ENCODE measurements at regions not wholly inside any gene's neighbourhood (a gene's known extent, or its start where the extent isn't known, plus 50 kb on each side); places are given as distances from the start of the nearest gene placed in this dataset.

DNA sequence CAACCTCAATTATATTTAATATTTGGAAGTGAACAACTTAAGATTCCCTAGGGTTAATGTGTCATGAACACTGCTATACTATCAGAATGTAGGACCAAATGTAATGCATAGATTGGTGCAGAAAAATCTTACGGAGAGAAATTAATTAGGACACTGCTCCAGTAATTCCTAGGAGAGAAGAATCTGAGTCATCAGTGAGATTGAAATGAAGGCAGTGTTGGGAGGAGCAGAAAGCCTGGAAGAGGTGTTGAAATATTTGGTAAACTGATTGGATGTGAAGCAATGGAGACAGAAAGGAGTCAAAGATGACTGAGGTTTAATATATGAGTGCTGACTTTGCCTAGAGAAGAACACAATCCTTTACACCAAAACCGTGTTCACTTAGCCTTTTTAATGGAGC lies 836.0 kb downstream of the FAM181B start:
- Histone ChIP-seq H3K9me3 (ENCODE audit: control insufficient read depth in 3 of 3, low read length in 3 of 3) (no peaks in the 10 kb centered on the region), H3K4me1 (ENCODE audit: control insufficient read depth in 3 of 3, insufficient read depth in 3 of 3, low read length in 3 of 3) (no peaks in the 10 kb centered on the region), H3K36me3 (ENCODE audit: control insufficient read depth in 3 of 3, insufficient read depth in 3 of 3, low read length in 3 of 3) (no peaks in the 10 kb centered on the region), H3K4me3 (ENCODE audit: low read length in 3 of 3) (no peak overlapping the region), H3K27me3 (ENCODE audit: control insufficient read depth in 3 of 3, insufficient read depth in 3 of 3, low read length in 3 of 3) (no peaks in the 10 kb centered on the region), H3K9ac (ENCODE audit: low read depth in 1 of 3, low read length in 3 of 3) (no peak overlapping the region), H3K27ac (ENCODE audit: low read depth, low read length) (no peak overlapping the region)

DNA sequence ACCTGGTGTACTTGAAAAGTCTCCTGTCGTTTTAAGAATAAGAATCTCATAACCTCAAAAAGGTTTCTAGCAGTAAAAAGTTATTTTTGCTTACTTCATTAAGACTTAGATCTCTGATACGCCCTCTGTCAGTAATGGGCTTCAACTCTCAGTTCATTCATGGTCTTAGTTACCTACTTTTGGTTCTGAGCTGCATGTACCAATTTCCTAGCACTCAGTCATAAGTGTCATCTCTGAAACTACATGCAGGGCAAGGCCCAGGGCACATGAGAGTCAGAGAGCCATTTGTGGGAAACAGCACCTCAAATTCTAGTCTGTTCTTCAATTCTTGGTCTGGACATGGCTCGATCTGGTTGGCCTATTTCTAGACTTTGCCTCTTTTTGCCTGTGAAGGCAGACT lies 838.4 kb downstream of the FAM181B start:
- H3K4me3 ChIP-seq (ENCODE audit: low read length in 3 of 3), result no peak overlapping the region
- no peak overlapping the region for H3K27ac ChIP-seq (ENCODE audit: low read depth, low read length)
- no peaks in the 10 kb centered on the region for H3K27me3 ChIP-seq (ENCODE audit: control insufficient read depth in 3 of 3, insufficient read depth in 3 of 3, low read length in 3 of 3)
- H3K9ac ChIP-seq (ENCODE audit: low read depth in 1 of 3, low read length in 3 of 3), result no peak overlapping the region
- no peaks in the 10 kb centered on the region for H3K36me3 ChIP-seq (ENCODE audit: control insufficient read depth in 3 of 3, insufficient read depth in 3 of 3, low read length in 3 of 3)
- H3K4me1 ChIP-seq (ENCODE audit: control insufficient read depth in 3 of 3, insufficient read depth in 3 of 3, low read length in 3 of 3), result no peaks in the 10 kb centered on the region
- H3K9me3 ChIP-seq (ENCODE audit: control insufficient read depth in 3 of 3, low read length in 3 of 3), result no peaks in the 10 kb centered on the region

DNA sequence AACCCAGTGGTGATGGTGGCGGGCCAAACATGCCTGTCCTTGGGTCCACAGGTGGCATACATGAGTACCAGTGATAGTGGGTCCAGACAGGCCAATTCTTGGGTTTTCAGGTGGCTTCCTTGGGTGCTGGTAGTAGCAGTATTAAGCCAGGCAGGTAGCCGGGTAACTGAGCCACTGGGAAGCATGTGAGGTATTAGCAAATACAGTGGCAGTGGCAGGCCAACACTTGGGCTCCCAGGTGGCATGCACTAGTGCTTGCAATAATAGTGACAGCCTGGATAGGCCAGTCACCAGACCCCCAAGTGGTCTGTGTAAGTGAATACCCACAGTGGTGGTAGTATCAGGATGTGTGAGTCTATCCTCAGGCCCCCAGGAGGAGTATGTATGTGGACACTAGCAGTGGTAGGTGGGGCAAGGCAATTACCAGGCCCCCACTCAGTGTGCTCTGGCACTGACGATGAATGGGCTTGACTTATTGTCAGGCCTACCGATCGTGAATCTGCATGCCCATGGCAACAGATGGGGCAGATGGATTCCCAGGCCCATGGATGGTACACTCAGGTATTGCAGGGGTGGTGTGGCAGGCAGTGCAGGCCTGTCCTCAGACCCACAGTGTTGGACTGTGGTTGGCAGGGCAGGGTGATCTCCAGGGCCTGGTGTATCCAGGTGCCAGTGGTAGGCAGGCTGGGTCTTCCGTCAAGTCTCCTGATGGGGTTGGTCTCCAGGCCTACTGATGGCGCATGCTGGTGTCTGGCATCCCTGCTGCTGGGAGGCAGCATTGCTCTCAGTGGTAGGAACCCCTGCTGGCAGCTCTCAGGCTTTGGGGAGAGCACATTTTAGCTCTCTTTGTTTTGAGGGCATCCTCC lies 840.7 kb downstream of the FAM181B start:
- Histone ChIP-seq H3K4me1 (ENCODE audit: control insufficient read depth in 3 of 3, insufficient read depth in 3 of 3, low read length in 3 of 3) (no peaks in the 10 kb centered on the region), H3K27ac (ENCODE audit: low read depth, low read length) (no peak overlapping the region), H3K9me3 (ENCODE audit: control insufficient read depth in 3 of 3, low read length in 3 of 3) (no peaks in the 10 kb centered on the region), H3K4me3 (ENCODE audit: low read length in 3 of 3) (no peak overlapping the region), H3K36me3 (ENCODE audit: control insufficient read depth in 3 of 3, insufficient read depth in 3 of 3, low read length in 3 of 3) (no peaks in the 10 kb centered on the region), H3K27me3 (ENCODE audit: control insufficient read depth in 3 of 3, insufficient read depth in 3 of 3, low read length in 3 of 3) (no peaks in the 10 kb centered on the region), H3K9ac (ENCODE audit: low read depth in 1 of 3, low read length in 3 of 3) (no peak overlapping the region)

DNA sequence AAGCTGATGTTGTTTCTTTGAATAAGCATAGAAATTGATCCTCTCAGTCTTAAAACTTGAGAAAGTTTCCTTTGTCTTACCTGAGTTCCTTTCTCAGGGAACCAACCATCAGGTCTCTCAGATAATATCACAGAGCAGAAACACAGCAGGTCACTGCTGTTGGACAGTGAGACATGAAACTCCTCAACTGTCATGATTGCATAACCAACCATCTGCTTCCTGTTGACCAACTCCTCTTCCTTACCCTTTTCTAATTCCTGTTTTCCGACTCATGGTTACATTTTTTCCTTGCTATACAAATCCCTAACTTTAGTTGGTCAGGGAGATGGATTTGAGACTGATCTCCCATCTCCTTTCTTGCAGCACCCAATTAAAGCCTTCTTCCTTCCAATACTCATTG lies 845.3 kb downstream of the FAM181B start:
- Histone ChIP-seq H3K4me1 (ENCODE audit: control insufficient read depth in 3 of 3, insufficient read depth in 3 of 3, low read length in 3 of 3) (no peaks in the 10 kb centered on the region), H3K9ac (ENCODE audit: low read depth in 1 of 3, low read length in 3 of 3) (no peak overlapping the region), H3K4me3 (ENCODE audit: low read length in 3 of 3) (no peak overlapping the region), H3K36me3 (ENCODE audit: control insufficient read depth in 3 of 3, insufficient read depth in 3 of 3, low read length in 3 of 3) (no peaks in the 10 kb centered on the region), H3K9me3 (ENCODE audit: control insufficient read depth in 3 of 3, low read length in 3 of 3) (no peaks in the 10 kb centered on the region), H3K27me3 (ENCODE audit: control insufficient read depth in 3 of 3, insufficient read depth in 3 of 3, low read length in 3 of 3) (no peaks in the 10 kb centered on the region), H3K27ac (ENCODE audit: low read depth, low read length) (no peak overlapping the region)

DNA sequence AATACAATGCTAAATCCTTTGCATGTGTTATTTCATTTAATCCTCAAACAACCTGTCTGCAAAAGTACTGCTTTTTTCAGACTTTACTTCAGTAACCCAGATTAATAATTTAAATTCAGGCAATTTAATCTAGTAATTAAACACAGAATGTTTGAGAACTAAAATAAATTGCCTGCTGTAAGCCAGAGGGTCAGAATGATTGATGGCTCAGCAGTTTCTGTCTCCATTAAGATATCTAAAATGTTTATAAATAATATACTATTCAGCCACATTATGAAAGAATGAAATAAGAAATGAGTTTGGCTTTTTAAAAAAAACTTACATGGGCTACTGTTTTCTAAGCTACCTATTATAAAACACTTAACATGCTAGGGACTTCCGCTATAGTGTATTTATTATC lies 846.0 kb downstream of the FAM181B start:
- Histone ChIP-seq H3K27me3 (ENCODE audit: control insufficient read depth in 3 of 3, insufficient read depth in 3 of 3, low read length in 3 of 3) (no peaks in the 10 kb centered on the region), H3K9ac (ENCODE audit: low read depth in 1 of 3, low read length in 3 of 3) (no peak overlapping the region), H3K4me3 (ENCODE audit: low read length in 3 of 3) (no peak overlapping the region), H3K9me3 (ENCODE audit: control insufficient read depth in 3 of 3, low read length in 3 of 3) (no peaks in the 10 kb centered on the region), H3K27ac (ENCODE audit: low read depth, low read length) (no peak overlapping the region), H3K4me1 (ENCODE audit: control insufficient read depth in 3 of 3, insufficient read depth in 3 of 3, low read length in 3 of 3) (no peaks in the 10 kb centered on the region), H3K36me3 (ENCODE audit: control insufficient read depth in 3 of 3, insufficient read depth in 3 of 3, low read length in 3 of 3) (no peaks in the 10 kb centered on the region)

DNA sequence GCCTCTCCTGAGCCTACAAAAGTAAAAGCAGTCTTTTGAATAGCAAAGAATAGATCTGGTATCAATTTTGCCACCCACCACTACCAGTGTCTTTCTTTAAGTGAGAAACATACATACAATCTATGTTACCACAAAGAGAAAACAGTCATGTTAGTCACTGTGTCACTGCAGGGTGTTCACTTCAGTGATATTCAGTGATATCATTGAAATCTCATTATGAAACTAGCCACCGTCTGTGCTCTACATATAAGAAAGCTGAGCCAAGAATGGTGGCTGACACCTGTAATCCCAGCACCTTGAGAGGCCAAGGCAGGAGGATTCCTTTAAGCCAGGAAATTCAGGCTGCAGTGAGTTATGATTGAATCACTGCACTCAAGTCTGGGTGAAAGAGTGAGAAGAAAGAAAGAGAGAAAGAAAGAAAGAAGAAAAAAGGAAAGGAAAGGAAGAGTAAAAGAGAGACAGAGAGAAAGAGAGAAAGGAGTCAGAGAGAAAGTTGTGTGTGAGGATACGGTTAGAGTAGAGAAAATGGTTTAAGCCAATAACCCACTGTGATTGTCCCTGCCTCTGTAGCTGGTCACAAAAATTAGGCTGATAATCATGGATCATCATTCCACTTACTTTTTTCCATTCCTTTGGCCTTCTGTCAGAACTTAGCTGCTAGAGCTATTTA lies 847.1 kb downstream of the FAM181B start:
- Histone ChIP-seq H3K4me1 (ENCODE audit: control insufficient read depth in 3 of 3, insufficient read depth in 3 of 3, low read length in 3 of 3) (no peaks in the 10 kb centered on the region), H3K4me3 (ENCODE audit: low read length in 3 of 3) (no peak overlapping the region), H3K9ac (ENCODE audit: low read depth in 1 of 3, low read length in 3 of 3) (no peak overlapping the region), H3K36me3 (ENCODE audit: control insufficient read depth in 3 of 3, insufficient read depth in 3 of 3, low read length in 3 of 3) (no peaks in the 10 kb centered on the region), H3K27ac (ENCODE audit: low read depth, low read length) (no peak overlapping the region), H3K27me3 (ENCODE audit: control insufficient read depth in 3 of 3, insufficient read depth in 3 of 3, low read length in 3 of 3) (no peaks in the 10 kb centered on the region), H3K9me3 (ENCODE audit: control insufficient read depth in 3 of 3, low read length in 3 of 3) (no peaks in the 10 kb centered on the region)

DNA sequence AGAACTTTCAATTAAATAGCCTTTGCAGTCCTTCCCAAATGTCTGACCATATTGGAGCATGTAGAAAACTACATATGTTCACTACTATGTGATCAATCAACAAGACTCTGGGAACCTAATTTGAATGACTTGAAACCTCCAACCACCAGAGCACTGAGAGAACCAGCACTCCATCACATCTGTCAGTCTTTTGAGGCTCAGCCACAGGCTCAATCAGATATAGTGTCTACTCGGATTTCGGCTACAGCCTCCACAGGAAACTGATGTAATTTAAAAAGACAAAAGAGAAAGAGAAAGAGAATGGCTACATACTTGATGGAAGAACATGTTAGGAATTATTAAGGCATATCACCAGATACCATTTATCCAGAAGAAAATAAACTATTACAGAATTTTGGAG lies 859.0 kb downstream of the FAM181B start:
- H3K4me1 ChIP-seq (ENCODE audit: control insufficient read depth in 3 of 3, insufficient read depth in 3 of 3, low read length in 3 of 3), result no peaks in the 10 kb centered on the region
- no peak overlapping the region for H3K27ac ChIP-seq (ENCODE audit: low read depth, low read length)
- no peaks in the 10 kb centered on the region for H3K27me3 ChIP-seq (ENCODE audit: control insufficient read depth in 3 of 3, insufficient read depth in 3 of 3, low read length in 3 of 3)
- no peak overlapping the region for H3K9ac ChIP-seq (ENCODE audit: low read depth in 1 of 3, low read length in 3 of 3)
- no peaks in the 10 kb centered on the region for H3K36me3 ChIP-seq (ENCODE audit: control insufficient read depth in 3 of 3, insufficient read depth in 3 of 3, low read length in 3 of 3)
- H3K9me3 ChIP-seq (ENCODE audit: control insufficient read depth in 3 of 3, low read length in 3 of 3), result no peaks in the 10 kb centered on the region
- no peak overlapping the region for H3K4me3 ChIP-seq (ENCODE audit: low read length in 3 of 3)

DNA sequence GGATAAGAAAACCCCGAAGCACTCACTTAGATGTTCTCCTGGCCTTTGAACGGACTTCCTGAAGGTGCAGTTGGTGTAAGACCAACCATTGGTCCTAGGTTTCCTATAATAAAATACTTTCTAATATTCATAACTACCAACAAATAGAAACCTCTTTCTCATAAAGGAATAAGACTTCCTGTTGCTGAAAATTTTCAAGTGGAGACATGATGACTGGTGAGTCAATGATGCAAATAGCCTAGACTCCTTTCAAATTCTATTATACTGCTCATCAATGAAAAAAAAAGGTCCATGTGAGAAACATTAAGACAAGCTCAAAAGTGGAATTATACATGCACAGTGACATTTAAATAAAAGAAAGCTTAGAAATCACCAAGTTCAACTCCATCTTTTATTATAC lies 862.8 kb downstream of the FAM181B start:
- no peaks in the 10 kb centered on the region for H3K9me3 ChIP-seq (ENCODE audit: control insufficient read depth in 3 of 3, low read length in 3 of 3)
- H3K27ac ChIP-seq (ENCODE audit: low read depth, low read length), result no peak overlapping the region
- no peak overlapping the region for H3K9ac ChIP-seq (ENCODE audit: low read depth in 1 of 3, low read length in 3 of 3)
- H3K36me3 ChIP-seq (ENCODE audit: control insufficient read depth in 3 of 3, insufficient read depth in 3 of 3, low read length in 3 of 3), result no peaks in the 10 kb centered on the region
- no peaks in the 10 kb centered on the region for H3K27me3 ChIP-seq (ENCODE audit: control insufficient read depth in 3 of 3, insufficient read depth in 3 of 3, low read length in 3 of 3)
- H3K4me3 ChIP-seq (ENCODE audit: low read length in 3 of 3), result no peak overlapping the region
- H3K4me1 ChIP-seq (ENCODE audit: control insufficient read depth in 3 of 3, insufficient read depth in 3 of 3, low read length in 3 of 3), result no peaks in the 10 kb centered on the region

DNA sequence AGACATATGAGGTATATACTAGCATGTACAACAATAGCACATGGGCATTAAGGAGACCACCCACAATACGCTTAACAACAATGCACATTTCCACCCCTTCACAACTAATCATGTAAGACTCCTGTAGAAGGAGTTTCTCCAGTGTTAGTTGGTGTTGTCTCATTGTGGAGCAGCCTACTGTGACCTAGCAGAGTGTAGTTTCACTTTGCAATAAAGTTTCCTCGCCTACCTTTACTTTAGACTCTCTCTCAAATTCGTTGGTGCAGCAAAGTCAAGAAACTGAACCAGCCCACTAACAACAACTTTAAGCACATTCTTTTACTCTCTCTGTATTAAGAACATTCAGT lies 863.6 kb downstream of the FAM181B start:
- Histone ChIP-seq H3K4me3 (ENCODE audit: low read length in 3 of 3) (no peak overlapping the region), H3K36me3 (ENCODE audit: control insufficient read depth in 3 of 3, insufficient read depth in 3 of 3, low read length in 3 of 3) (no peaks in the 10 kb centered on the region), H3K9me3 (ENCODE audit: control insufficient read depth in 3 of 3, low read length in 3 of 3) (no peaks in the 10 kb centered on the region), H3K4me1 (ENCODE audit: control insufficient read depth in 3 of 3, insufficient read depth in 3 of 3, low read length in 3 of 3) (no peaks in the 10 kb centered on the region), H3K9ac (ENCODE audit: low read depth in 1 of 3, low read length in 3 of 3) (no peak overlapping the region), H3K27me3 (ENCODE audit: control insufficient read depth in 3 of 3, insufficient read depth in 3 of 3, low read length in 3 of 3) (no peaks in the 10 kb centered on the region), H3K27ac (ENCODE audit: low read depth, low read length) (no peak overlapping the region)

DNA sequence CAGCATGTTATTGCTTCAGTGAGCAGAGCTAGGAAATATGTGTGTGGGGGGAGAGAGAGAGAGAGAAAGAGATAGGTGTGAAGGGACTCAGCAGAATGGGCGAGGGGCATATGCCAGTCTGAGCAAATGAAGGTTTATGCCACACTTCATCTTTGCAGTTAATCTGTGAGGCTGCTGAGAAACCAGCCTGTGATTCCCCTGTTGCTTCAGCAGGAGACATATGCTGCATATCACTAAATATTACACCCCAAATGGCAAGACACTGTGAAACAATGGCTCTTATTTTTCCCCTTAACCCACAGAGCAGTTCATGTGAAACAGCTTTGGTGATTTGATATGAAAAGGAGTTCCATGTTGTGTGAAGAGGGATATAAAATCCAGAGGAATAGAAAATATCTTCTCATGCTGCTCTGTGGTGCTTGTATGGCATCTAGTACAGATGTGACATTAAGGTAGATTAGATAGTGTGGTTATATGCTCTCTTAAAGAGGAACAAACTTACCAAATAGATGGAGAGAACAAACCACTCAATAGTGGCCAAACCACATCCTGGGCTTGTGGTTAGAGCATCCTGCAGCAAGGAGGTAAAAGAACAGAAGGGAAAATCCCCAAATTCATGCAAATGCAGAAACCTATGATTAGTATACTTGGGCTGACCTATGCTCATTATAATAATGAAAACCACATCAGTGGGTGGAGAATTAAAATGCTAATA lies 864.2 kb downstream of the FAM181B start:
- no peaks in the 10 kb centered on the region for H3K27me3 ChIP-seq (ENCODE audit: control insufficient read depth in 3 of 3, insufficient read depth in 3 of 3, low read length in 3 of 3)
- H3K4me3 ChIP-seq (ENCODE audit: low read length in 3 of 3), result no peak overlapping the region
- H3K4me1 ChIP-seq (ENCODE audit: control insufficient read depth in 3 of 3, insufficient read depth in 3 of 3, low read length in 3 of 3), result no peaks in the 10 kb centered on the region
- H3K9me3 ChIP-seq (ENCODE audit: control insufficient read depth in 3 of 3, low read length in 3 of 3), result no peaks in the 10 kb centered on the region
- no peak overlapping the region for H3K27ac ChIP-seq (ENCODE audit: low read depth, low read length)
- H3K36me3 ChIP-seq (ENCODE audit: control insufficient read depth in 3 of 3, insufficient read depth in 3 of 3, low read length in 3 of 3), result no peaks in the 10 kb centered on the region
- H3K9ac ChIP-seq (ENCODE audit: low read depth in 1 of 3, low read length in 3 of 3), result no peak overlapping the region
